Activated gamma-delta T cell (primary cell): ENCODE measurements at regions not wholly inside any gene's neighbourhood (a gene's known extent, or its start where the extent isn't known, plus 50 kb on each side); places are given as distances from the start of the nearest gene placed in this dataset.
"Not testable (repeated sequence)": the region's sequence is repeated elsewhere in the genome, so short reads cannot be mapped to it uniquely, and the experiment has no call there.

Experiments used
- DNase-seq: peaks from one replicate; lab custom pipeline; 2025; lab: John Stamatoyannopoulos, UW

DNA sequence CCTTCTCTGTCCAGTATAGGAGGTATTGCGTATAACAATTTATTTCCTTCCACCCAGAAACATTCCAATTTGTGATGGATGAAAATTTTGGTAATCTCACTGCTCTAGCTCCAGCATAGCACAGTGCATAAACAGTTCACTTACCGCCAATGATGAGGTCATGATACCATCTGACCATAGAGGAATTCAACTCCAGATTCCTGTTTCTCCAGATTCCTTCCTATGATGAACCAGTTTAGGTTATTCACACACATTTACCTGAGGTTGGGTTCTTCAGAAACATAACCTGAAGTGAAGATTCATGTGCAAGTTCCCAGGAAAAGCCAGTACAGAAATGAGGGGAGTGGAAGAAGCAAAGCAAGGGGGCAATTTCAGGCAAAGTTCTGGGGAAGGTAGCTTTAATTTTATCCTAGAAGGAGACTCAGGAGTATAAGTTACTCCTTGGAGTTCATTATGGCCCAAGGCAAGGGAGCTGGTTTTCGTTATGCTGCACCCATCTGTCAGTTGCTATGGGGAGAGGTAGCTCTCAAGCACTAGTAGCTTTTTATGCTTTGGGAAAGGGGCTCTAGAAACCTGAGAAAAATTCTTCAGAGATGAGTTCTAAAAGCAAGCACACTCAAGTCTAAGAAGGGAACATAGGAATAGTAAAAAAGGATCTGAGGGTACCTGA lies 121.6 kb downstream of the CASP12 start:
- DNase-seq = no peak

DNA sequence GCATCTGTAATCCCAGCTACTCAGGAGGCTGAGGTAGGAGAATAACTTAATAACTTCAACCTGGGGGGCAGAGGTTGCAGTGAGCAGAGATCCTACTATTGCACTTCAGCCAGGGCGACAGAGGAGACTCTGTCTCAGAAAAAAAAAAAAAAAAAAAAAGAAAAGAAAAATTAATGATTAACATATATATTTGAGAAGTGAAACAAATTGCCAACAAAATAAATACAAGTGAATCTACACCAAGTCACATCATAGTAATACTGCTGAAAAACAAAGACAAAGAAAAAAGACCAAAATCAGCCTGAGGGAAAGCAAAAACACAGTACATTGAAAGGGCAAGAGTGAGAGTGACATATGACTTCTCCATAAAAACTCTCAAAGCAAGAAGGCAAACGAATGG lies 123.7 kb downstream of the CASP12 start:
- no peak for DNase-seq

GRCh38 chr11:104772806-104773241 lies 125.4 kb downstream of the CASP12 start:
- DNase-seq = no peak

GRCh38 chr11:104771763-104772162 lies 126.5 kb downstream of the CASP12 start:
- DNase-seq = no peak

DNA sequence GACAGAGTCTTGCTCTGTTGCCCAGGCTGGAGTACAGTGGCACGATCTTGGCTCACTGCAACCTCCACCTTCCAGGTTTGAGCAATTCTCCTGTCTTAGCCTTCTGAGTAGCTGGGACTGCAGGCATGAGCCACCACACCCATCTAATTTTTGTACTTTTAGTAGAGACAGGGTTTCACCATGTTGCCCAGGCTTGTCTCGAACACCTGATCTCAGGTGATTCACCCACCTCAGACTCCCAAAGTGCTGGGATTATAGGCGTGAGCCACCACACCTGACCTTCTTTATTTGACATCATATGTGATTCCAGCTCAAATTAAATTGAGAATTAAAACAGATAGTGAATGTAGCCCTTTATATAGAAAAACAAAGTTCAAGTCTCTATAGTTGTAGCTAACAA lies 127.2 kb downstream of the CASP12 start:
- not testable (repeated sequence) for DNase-seq

DNA sequence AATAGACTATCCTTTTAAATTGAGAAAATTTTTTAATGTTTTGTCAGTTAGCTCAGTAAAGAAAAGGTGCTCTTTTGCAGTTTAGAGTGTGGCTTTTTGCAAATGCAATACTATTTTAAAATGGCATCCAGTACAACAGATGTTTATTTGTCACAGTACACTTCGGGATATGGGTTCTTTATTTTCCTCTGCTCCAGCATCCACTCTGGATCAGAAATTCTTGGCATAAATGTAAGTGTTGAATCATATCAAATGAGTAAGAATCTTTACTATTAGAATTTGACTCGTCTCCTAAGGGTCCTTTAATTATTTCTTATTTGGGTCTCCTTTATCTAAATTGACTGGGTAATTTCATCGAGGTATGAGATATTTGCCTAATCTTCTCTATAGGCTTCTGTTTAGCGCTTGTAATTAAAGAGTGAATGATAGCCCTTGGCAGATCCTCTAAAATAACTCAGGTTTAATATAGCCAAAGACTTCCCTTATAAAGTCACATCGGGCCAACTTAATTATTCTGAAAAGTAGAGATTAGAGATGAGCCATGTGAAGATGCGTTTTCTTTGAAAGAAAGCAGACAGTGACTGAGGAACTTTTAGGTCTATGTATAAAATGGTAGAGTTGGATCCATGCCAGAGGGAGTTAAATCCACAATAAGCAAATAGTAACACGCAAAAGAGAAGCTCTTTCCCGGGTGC lies 132.7 kb downstream of the CASP12 start:
- no peak for DNase-seq

GRCh38 chr11:104764710-104765045 lies 133.6 kb downstream of the CASP12 start:
- no peak for DNase-seq

GRCh38 chr11:104763930-104764709 lies 134.1 kb downstream of the CASP12 start:
- DNase-seq = no peak

DNA sequence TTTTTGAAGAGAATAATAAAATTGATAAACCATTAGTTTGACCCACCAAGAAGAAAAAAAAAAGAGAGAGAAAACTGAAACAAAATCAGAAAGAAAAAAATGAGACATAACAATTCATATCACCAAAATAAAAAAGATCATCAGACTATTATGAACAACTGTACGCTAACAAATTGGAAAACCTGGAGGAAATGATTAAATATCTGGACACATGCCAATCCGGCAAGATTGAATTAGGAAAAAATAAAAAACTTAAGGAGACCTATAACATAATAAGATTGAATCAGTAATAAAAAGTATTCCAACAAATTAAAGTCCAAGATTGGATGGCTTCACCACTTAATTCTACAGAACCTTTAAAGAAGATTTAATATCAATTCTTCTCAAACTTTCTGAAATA lies 136.7 kb downstream of the CASP12 start:
- DNase-seq = no peak

- no peak for DNase-seq
Observed at GRCh38 chr11:104759464-104759863, 138.8 kb downstream of the CASP12 start.

- no peak for DNase-seq
Observed at GRCh38 chr11:104738918-104739317, 159.3 kb downstream of the CASP12 start.

DNA sequence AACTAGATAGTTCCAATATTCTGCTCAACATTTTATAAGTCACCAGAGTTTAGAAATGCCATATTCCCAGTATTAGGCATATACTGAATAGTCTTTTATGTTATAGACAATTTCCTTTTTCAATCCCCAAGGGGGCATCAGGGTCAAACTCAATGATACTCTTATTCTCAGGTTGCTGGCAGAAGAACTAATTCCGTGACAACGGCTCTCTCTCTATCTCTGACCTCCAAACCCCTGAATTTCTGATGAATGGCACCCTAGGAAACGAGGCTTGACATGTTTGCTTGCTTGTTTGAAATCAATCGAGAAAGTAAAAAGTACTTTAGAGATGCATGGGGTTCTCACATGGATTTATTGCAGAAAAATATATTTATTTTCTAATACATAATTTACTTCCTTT lies 160.1 kb downstream of the CASP12 start:
- no peak for DNase-seq

DNA sequence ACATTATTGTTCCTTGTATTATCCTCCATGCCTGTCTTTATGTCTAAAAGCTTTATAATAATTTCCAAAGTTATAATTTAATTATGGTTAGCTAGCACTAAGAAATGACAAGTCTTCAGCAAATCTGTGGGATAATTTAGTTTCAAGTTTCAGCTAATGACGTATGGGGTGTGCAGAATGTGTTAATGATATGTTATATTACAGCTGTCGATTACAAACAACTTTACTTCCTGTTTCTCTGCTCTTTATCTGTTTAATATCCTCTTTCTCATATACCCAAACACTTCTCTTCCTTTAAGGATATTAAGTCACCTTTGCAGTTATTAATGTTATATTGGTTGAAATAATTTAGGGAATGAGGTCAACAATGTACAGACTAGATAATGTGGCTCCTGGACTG lies 161.8 kb downstream of the CASP12 start:
- DNase-seq = no peak

DNA sequence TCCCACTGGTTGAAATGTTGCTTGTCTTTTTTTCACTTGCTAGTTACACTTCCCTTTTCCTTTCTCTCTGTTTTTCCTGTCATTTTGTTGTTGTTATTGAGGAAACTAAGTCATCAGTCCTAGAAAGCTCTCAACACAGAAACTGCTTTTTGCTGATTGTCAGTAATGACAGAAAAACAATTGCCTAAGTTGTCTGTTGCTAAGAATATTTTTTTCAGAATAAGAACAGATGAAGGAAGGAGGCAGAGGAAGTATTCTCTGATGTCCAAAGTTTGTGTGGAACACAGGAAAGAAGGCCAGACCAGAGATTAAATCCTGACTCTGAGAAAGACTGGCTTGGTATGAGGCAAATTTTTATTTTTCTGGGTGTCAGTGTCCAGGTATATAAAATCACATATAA lies 163.3 kb downstream of the CASP12 start:
- DNase-seq = no peak

GRCh38 chr11:104731890-104732289 lies 166.4 kb downstream of the CASP12 start:
- DNase-seq = no peak

- no peak for DNase-seq
Observed at GRCh38 chr11:104728927-104729326, 169.3 kb downstream of the CASP12 start.

- DNase-seq = no peak
Observed at GRCh38 chr11:104727768-104728167, 170.5 kb downstream of the CASP12 start.

- DNase-seq = no peak
Observed at GRCh38 chr11:104727095-104727494, 171.2 kb downstream of the CASP12 start.

DNA sequence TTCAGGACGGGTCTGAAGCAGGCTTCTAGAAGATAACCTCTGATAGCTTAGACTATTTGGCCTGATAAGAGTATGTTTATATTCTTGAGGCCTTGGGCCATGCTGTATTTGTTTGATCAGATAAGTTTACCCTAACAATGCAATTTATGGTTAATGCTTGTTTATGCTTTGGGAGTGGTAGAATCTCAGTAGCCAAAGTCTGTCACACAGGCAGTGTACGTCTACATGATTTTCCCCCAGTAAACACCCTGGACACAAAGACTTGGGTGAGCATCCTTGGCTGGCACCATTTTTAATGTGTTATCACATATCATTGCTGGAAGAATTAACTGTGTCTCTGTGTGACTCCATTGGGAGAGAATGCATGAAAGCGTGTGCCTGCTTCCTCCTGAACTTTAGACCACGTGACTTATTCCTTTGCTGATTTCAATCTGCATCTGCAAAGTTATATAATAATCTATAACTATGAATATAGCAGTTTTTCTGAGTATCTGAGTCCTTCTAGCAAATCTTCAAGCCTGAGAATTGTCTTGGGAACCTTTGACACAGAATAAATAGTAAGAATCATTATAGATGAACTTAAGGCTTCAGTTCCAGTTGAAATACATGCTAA lies 172.4 kb downstream of the CASP12 start:
- no peak for DNase-seq

- no peak for DNase-seq
Observed at GRCh38 chr11:104713401-104713800, 184.9 kb downstream of the CASP12 start.

- DNase-seq = no peak
Observed at GRCh38 chr11:104705490-104706190, 192.6 kb downstream of the CASP12 start.

- DNase-seq = no peak
Observed at GRCh38 chr11:104704888-104705287, 193.4 kb downstream of the CASP12 start.
